GM12875 (cell line): ENCODE measurements at regions not wholly inside any gene's neighbourhood (a gene's known extent, or its start where the extent isn't known, plus 50 kb on each side); places are given as distances from the start of the nearest gene placed in this dataset.
"Not testable (repeated sequence)": the region's sequence is repeated elsewhere in the genome, so short reads cannot be mapped to it uniquely, and the experiment has no call there.

ENCODE experiments used
- H3K4me3 ChIP-seq: one replicate; pipeline ENCODE4 v1.5.1; 2011; ENCODE audit warnings: low read depth, low read length, control low read depth
- TF ChIP-seq, protein P1 (sequence below): IDR thresholded peaks from 2 replicates; pipeline ENCODE4 v1.5.1; 2011; ENCODE audit warnings: low read depth, mild to moderate bottlenecking, control low read depth, inconsistent platforms, low read length, moderate library complexity, borderline replicate concordance; ENCODE audit not compliant: insufficient read depth

DNA sequence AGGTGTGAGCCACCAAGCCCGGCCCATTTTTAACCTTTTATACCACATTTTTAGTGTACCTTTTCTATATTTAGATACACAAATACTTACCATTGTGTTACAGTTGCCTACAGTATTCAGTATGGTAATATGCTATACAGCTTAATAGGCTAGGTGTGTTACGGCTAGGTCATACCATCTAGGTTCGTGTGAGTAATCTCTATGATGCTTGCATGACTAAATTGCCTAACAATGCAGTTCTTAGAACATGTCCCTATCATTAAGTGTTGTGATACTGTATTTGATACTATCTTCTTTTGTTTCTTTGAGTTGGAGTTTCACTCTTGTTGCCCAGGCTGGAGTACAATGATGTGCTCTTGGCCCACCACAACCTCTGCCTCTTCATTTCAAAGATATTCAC lies 387.7 kb upstream of the SASH1 start:
- no peak overlapping the region for H3K4me3 ChIP-seq
- TF ChIP-seq, protein P1, sequence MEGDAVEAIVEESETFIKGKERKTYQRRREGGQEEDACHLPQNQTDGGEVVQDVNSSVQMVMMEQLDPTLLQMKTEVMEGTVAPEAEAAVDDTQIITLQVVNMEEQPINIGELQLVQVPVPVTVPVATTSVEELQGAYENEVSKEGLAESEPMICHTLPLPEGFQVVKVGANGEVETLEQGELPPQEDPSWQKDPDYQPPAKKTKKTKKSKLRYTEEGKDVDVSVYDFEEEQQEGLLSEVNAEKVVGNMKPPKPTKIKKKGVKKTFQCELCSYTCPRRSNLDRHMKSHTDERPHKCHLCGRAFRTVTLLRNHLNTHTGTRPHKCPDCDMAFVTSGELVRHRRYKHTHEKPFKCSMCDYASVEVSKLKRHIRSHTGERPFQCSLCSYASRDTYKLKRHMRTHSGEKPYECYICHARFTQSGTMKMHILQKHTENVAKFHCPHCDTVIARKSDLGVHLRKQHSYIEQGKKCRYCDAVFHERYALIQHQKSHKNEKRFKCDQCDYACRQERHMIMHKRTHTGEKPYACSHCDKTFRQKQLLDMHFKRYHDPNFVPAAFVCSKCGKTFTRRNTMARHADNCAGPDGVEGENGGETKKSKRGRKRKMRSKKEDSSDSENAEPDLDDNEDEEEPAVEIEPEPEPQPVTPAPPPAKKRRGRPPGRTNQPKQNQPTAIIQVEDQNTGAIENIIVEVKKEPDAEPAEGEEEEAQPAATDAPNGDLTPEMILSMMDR: no peak

DNA sequence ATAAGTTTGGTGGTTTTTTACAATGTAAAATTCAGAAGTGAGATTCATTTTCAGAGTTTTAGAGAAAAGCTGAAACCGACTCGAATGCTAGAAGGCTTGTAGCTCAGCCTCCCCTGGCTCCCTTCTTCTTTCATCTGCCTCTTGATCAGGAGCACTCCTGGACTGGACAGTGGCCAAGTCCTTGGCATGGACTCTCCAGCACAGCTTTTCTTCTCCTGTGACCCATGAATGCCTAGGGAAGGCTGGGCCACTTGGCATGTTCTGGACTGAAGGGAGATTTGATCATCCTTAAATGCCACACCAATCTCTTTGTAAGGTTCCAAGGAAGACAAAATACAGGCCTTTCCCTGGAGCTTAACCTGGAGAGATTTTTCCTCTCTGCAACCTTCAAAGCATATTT lies 384.0 kb upstream of the SASH1 start:
- no peak overlapping the region for H3K4me3 ChIP-seq
- TF ChIP-seq, protein P1: no peak

DNA sequence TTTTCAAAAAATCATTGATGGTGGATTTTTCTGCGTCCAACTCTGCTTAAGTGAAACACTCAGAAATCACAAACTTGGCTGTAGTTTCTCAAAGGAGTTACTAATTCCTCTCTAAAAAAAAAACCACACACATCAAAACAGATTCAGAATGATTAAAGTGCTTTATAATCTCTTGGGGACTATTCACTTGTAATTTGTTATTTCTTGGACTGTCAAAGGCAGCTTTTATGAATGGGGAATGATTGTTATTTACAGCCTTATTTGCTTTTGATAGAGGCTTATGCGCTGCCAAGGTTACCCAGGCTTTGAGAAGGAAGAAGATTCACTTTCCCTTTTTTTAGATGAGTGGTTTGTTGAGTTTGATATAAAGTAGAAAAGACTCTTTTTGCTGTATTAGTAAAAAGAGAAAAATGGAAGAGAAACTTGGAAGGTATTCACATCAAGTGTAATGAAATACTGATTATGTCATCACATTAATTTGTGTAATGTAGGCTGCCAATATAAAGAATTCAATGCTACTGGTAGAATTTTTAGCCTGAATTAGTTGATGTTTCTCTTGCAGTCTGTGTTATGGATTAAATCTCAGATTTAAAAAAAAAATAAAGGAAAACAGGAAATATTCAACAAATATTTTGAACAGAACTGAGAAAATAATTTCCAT lies 381.0 kb upstream of the SASH1 start:
- H3K4me3 ChIP-seq: no peak overlapping the region
- TF ChIP-seq, protein P1: no peak

DNA sequence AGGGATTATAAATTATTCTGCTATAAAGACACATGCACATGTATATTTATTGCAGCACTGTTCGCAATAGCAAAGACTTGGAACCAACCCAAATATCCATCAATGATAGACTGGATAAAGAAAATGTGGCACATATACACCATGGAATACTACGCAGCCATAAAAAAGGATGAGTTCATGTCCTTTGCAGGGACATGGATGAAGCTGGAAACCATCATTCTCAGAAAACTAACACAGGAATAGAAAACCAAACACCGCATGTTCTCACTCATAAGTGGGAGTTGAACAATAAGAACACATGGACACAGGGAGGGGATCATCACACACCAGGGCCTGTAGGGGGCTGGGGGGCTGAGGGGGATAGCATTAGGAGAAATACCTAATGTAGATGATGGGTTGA lies 377.2 kb upstream of the SASH1 start:
- not testable (repeated sequence) for H3K4me3 ChIP-seq

DNA sequence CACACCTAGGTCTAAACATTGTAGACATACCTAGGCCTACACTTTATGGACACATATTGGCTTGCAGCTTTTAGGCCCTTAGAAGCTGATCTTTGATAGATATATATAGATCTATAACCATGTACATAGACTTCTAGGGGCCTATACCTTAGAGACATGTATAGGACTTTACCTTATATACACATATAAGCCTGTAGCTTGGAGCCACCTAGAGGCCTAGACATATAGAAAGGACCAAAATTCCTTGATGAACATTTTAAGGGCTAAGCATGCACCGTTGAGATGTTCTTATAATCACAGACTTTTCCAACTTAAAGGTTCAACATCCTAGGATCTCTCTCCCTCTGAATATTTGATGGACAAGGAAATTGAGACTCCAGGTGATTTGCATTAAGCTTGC lies 371.7 kb upstream of the SASH1 start:
- TF ChIP-seq, protein P1: no peak
- H3K4me3 ChIP-seq: no peak overlapping the region

DNA sequence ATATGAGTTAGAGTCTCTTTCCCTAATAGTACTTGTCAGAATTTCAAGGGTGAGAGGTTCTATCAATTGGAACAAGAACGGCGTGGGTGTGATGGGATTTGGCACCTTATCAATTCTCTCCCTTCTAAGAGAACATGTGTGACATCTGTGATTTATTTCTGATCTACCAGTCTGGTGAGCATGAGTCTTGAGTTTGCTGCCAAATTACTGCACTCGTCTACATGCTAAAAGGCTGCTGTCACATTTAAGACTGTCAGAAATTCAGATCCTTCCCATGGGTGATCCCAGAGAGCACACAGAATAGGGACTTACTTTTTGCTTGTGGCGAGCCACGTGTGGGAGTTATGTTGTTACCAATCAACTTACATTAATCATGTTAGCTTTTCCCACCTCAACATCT lies 370.2 kb upstream of the SASH1 start:
- TF ChIP-seq, protein P1: no peak
- no peak overlapping the region for H3K4me3 ChIP-seq

DNA sequence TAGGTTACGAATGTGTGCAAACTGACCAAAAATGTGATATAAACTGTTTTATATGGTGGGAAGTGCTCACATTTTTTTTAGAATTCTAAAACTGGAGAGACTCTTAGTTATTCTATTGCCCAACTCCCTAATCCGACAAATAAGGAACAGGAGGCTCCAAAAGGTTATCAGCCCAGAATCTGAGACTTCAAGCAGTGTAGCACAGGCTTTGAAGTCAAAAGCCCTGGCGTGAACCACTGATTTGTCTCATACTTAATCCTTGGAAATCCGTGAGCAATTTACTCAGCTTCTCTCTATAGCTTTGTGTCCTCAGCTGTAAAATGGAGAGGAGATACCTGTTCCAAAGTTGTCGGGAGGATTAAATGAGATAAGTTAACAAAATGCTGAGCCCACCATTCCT lies 368.8 kb upstream of the SASH1 start:
- H3K4me3 ChIP-seq: no peak overlapping the region
- TF ChIP-seq, protein P1: no peak

DNA sequence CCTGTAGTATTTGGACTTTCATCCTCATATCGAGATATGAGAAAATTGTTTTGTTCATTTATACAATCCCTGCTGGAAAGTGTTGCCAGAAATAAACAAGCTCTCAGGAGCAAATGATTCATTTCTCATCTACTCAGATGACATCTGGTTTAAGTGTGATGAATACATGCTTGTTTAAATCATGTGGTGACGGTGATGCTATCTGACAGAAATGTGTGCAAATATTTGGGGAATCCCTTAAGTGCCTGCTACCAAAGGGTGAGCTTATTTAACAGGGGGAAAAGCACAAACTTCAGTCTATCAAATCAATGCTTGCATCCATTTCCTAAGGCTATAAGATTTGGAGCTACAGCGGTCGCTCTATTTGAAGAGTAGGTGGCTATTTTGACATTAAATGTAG lies 368.3 kb upstream of the SASH1 start:
- TF ChIP-seq, protein P1: no peak
- no peak overlapping the region for H3K4me3 ChIP-seq
